Right cardiac atrium (tissue), 5 donors: ENCODE measurements at regions not wholly inside any gene's neighbourhood (a gene's known extent, or its start where the extent isn't known, plus 50 kb on each side); places are given as distances from the start of the nearest gene placed in this dataset.

ENCODE experiments used
- ATAC-seq, 2 donors: fragments of 200-7000 bp; cut with Tn5 transposase; one replicate each; pipeline versions ENCODE4 v1.8.0 to v1.9.1; 2020; ENCODE audit warnings: moderate library complexity in 2 of 2, mild to moderate bottlenecking in 1 of 2
- DNase-seq, 3 donors: peaks; one replicate each; pipeline ENCODE4 v3.0.0-alpha.2; 2020
- H3K27ac ChIP-seq: one replicate; pipeline ENCODE4 v1.5.1; 2013; ENCODE audit warnings: mild to moderate bottlenecking, low read length, control low read depth, moderate library complexity
- H3K27me3 ChIP-seq: one replicate; pipeline ENCODE4 v1.6.1; 2013; ENCODE audit not compliant: control insufficient read depth, insufficient read depth
- H3K4me1 ChIP-seq: one replicate; pipeline ENCODE4 v1.6.1; 2013; ENCODE audit warnings: low read length; ENCODE audit not compliant: control insufficient read depth, insufficient read depth
- H3K4me3 ChIP-seq: one replicate; pipeline ENCODE4 v1.5.1; 2013; ENCODE audit warnings: low read length, control low read depth
- H3K9me3 ChIP-seq: one replicate; pipeline ENCODE4 v1.6.1; 2013; ENCODE audit warnings: low read length; ENCODE audit not compliant: control insufficient read depth
- WGBS: extraction: QIAGEN DNeasy Blood & Tissue Kit; methylation state at CpG from one replicate; pipeline ENCODE4 v1.1.7; 2013; 5-methylcytosine and 5-hydroxymethylcytosine counted together
- intact Hi-C, 4 donors: fragments of 100-400 bp; cut with DNase I; formaldehyde crosslinking; loops; one replicate each; pipeline versions ENCODE4 v1.11.0 to v1.14.0; 2022 to 2023
- donor health status: healthy with polysubstance abuse.
- donor health status: DM: no; HTN: yes; CAD: no.
- donor health status: DM: no; HTN: no; CAD: no.
- donor health status: DM: no; HTN: yes; CAD: no; lungs with severe emphysema.
- donor health status: DM: yes; HTN: yes; CAD: no.

GRCh38 chr6:66238851-66239250 is 531.8 kb upstream of the EYS start:
- ATAC-seq (no peak), DNase-seq (no peak)
- Histone ChIP-seq H3K27ac (no peak overlapping the region), H3K27me3 (no peaks in the 10 kb centered on the region), H3K4me1 (no peaks in the 10 kb centered on the region), H3K4me3 (no peak overlapping the region), H3K9me3 (no peaks in the 10 kb centered on the region)
- 56% methylated on average over 2 of the region's 2 CpGs for WGBS
- intact Hi-C loops = no loop called here

- DNase-seq (no peak), ATAC-seq (no peak)
- no peak overlapping the region for H3K27ac ChIP-seq
- intact Hi-C loops = no loop called here
- H3K4me3 ChIP-seq = no peak overlapping the region
- H3K9me3 ChIP-seq = no peaks in the 10 kb centered on the region
- WGBS = 53% methylated on average over 2 of the region's 2 CpGs
- H3K27me3 ChIP-seq = no peaks in the 10 kb centered on the region
- no peaks in the 10 kb centered on the region for H3K4me1 ChIP-seq
Observed at GRCh38 chr6:66232890-66233289, 525.9 kb upstream of the EYS start.

GRCh38 chr6:66230591-66230990 is 523.6 kb upstream of the EYS start:
- WGBS = 50% methylated on average over 3 of the region's 3 CpGs
- Histone ChIP-seq H3K27me3 (no peaks in the 10 kb centered on the region), H3K27ac (no peak overlapping the region), H3K4me3 (no peak overlapping the region), H3K4me1 (no peaks in the 10 kb centered on the region), H3K9me3 (no peaks in the 10 kb centered on the region)
- intact Hi-C loops = no loop called here
- no peak for DNase-seq
- no peak for ATAC-seq

- H3K27me3 ChIP-seq = no peaks in the 10 kb centered on the region
- no peak overlapping the region for H3K27ac ChIP-seq
- H3K9me3 ChIP-seq = no peaks in the 10 kb centered on the region
- H3K4me1 ChIP-seq = no peaks in the 10 kb centered on the region
- intact Hi-C loops = no loop called here
- DNase-seq (no peak), ATAC-seq (peak; percentile 51 to 76)
- WGBS = 37% methylated on average over 2 of the region's 2 CpGs
- no peak overlapping the region for H3K4me3 ChIP-seq
Observed at GRCh38 chr6:66226109-66226508, 519.1 kb upstream of the EYS start.

- 57% methylated on average over 3 of the region's 3 CpGs for WGBS
- no peaks in the 10 kb centered on the region for H3K9me3 ChIP-seq
- H3K4me1 ChIP-seq = no peaks in the 10 kb centered on the region
- H3K27me3 ChIP-seq = no peaks in the 10 kb centered on the region
- H3K27ac ChIP-seq = no peak overlapping the region
- intact Hi-C loops = no loop called here
- DNase-seq (no peak), ATAC-seq (no peak)
- H3K4me3 ChIP-seq = no peak overlapping the region
Observed at GRCh38 chr6:66210964-66211363, 503.9 kb upstream of the EYS start.

GRCh38 chr6:66200390-66200789 is 493.4 kb upstream of the EYS start:
- H3K4me3 ChIP-seq = no peak overlapping the region
- H3K27me3 ChIP-seq = no peaks in the 10 kb centered on the region
- no peak overlapping the region for H3K27ac ChIP-seq
- intact Hi-C loops = no loop called here
- 80% methylated on average over 2 of the region's 2 CpGs for WGBS
- no peaks in the 10 kb centered on the region for H3K4me1 ChIP-seq
- ATAC-seq (no peak), DNase-seq (no peak)
- H3K9me3 ChIP-seq = no peaks in the 10 kb centered on the region

GRCh38 chr6:66199171-66199570 is 492.1 kb upstream of the EYS start:
- 92% methylated on average over 2 of the region's 2 CpGs for WGBS
- Histone ChIP-seq H3K4me1 (no peaks in the 10 kb centered on the region), H3K9me3 (no peaks in the 10 kb centered on the region), H3K27ac (no peak overlapping the region), H3K4me3 (no peak overlapping the region), H3K27me3 (no peaks in the 10 kb centered on the region)
- DNase-seq = no peak
- intact Hi-C loops = no loop called here
- ATAC-seq = no peak

GRCh38 chr6:66198062-66198624 is 491.1 kb upstream of the EYS start:
- no peaks in the 10 kb centered on the region for H3K27me3 ChIP-seq
- H3K4me3 ChIP-seq = no peak overlapping the region
- DNase-seq (no peak), ATAC-seq (no peak)
- 73% methylated on average over 7 of the region's 7 CpGs for WGBS
- no peaks in the 10 kb centered on the region for H3K9me3 ChIP-seq
- intact Hi-C loops = no loop called here
- H3K4me1 ChIP-seq = no peaks in the 10 kb centered on the region
- no peak overlapping the region for H3K27ac ChIP-seq

GRCh38 chr6:66190858-66191257 is 483.8 kb upstream of the EYS start:
- no peak for DNase-seq
- Histone ChIP-seq H3K4me3 (no peak overlapping the region), H3K27ac (no peak overlapping the region), H3K27me3 (no peaks in the 10 kb centered on the region), H3K9me3 (no peaks in the 10 kb centered on the region), H3K4me1 (no peaks in the 10 kb centered on the region)
- 73% methylated on average over 5 of the region's 5 CpGs for WGBS
- ATAC-seq = no peak
- intact Hi-C loops = no loop called here

- DNase-seq (no peak), ATAC-seq (no peak)
- no peaks in the 10 kb centered on the region for H3K9me3 ChIP-seq
- WGBS = 56% methylated on average over 3 of the region's 3 CpGs
- no peak overlapping the region for H3K4me3 ChIP-seq
- intact Hi-C loops = no loop called here
- H3K4me1 ChIP-seq = no peaks in the 10 kb centered on the region
- no peaks in the 10 kb centered on the region for H3K27me3 ChIP-seq
- no peak overlapping the region for H3K27ac ChIP-seq
Observed at GRCh38 chr6:66189915-66190314, 482.9 kb upstream of the EYS start.

- Histone ChIP-seq H3K9me3 (no peaks in the 10 kb centered on the region), H3K27ac (no peak overlapping the region), H3K4me3 (no peak overlapping the region), H3K27me3 (no peaks in the 10 kb centered on the region), H3K4me1 (no peaks in the 10 kb centered on the region)
- ATAC-seq (no peak), DNase-seq (no peak)
- intact Hi-C loops = no loop called here
- 65% methylated on average over 2 of the region's 2 CpGs for WGBS
Observed at GRCh38 chr6:66186756-66187155, 479.7 kb upstream of the EYS start.

GRCh38 chr6:66184091-66184490 is 477.1 kb upstream of the EYS start:
- ATAC-seq (no peak), DNase-seq (no peak)
- no peak overlapping the region for H3K4me3 ChIP-seq
- H3K27ac ChIP-seq = no peak overlapping the region
- intact Hi-C loops = no loop called here
- no peaks in the 10 kb centered on the region for H3K27me3 ChIP-seq
- no peaks in the 10 kb centered on the region for H3K4me1 ChIP-seq
- WGBS = 39% methylated on average over 1 of the region's 1 CpG
- no peaks in the 10 kb centered on the region for H3K9me3 ChIP-seq
